ENCODE measurements at regions not wholly inside any gene's neighbourhood (a gene's known extent, or its start where the extent isn't known, plus 50 kb on each side); places are given as distances from the start of the nearest gene placed in this dataset.

DNA sequence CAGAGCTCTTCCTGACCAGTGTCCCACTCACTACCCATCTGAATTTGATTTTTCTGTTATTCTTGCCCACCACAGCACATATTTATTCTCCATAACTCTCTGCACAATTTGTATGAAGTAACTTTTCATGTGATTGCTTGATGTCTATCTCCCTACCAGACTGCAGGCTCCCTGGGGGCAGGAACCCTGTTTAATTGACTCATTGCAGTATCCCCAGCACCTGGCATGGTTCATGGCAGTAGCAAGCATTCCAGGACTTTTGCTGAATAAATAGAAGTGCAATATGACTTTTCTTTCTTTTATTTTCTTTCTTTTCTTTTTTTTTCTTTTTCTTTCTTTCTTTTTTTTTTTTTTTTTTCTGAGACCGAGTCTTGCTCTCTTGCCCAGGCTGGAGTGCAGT is 88.7 kb upstream of the XPO1 start:
- POLR2A ChIA-PET, result no interaction called here
- CTCF ChIA-PET, result no interaction called here
- TF ChIP-seq BHLHE40 (IDR thresholded peaks at IDR 0.05; ENCODE audit: borderline replicate concordance), result no peak
- DNase-seq (ENCODE audit: extremely low spot score), result no peak

DNA sequence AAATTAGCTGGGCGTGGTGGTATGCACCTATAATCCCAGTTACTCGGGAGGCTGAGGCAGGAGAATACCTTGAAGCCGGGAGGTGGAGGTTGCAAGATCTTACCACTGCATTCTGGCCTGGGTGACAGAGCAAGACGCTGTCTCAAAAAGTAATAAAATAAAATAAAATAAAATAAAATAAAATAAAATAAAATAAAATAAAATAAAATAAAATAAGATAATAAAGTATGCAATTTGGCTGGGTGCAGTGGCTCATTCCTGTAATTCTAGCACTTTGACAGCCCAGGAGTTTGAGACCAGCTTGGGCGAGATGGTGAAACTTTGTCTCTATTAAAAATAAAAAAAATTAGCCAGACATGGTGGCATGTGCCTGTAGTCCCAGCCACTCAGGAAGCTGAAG is 85.6 kb upstream of the XPO1 start:
- ChIA-PET CTCF (interaction anchor here (0.6 kb wide), 2 partner anchors 34 to 103 kb away, joined by 3 read pairs; no protein-coding TSS in a partner anchor), POLR2A (no interaction called here)
- no peak for TF ChIP-seq SP1 (IDR thresholded peaks at IDR 0.05)
- TF ChIP-seq ZNF384 (IDR thresholded peaks at IDR 0.05), result no peak
- no peak for TF ChIP-seq NFRKB (IDR thresholded peaks at IDR 0.05)
- TF ChIP-seq TARDBP (IDR thresholded peaks at IDR 0.05), result no peak
- no peak for TF ChIP-seq ARNT (IDR thresholded peaks at IDR 0.05)
- TF ChIP-seq FOXK2 (IDR thresholded peaks at IDR 0.05), result no peak
- TF ChIP-seq, protein P1, sequence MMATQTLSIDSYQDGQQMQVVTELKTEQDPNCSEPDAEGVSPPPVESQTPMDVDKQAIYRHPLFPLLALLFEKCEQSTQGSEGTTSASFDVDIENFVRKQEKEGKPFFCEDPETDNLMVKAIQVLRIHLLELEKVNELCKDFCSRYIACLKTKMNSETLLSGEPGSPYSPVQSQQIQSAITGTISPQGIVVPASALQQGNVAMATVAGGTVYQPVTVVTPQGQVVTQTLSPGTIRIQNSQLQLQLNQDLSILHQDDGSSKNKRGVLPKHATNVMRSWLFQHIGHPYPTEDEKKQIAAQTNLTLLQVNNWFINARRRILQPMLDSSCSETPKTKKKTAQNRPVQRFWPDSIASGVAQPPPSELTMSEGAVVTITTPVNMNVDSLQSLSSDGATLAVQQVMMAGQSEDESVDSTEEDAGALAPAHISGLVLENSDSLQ (IDR thresholded peaks at IDR 0.05), result no peak
- TF ChIP-seq ELF4 (IDR thresholded peaks at IDR 0.05), result no peak
- TF ChIP-seq BHLHE40 (IDR thresholded peaks at IDR 0.05; ENCODE audit: borderline replicate concordance), result no peak
- no peak for TF ChIP-seq SUZ12 (IDR thresholded peaks at IDR 0.05)
- no peak for TF ChIP-seq CTBP1 (IDR thresholded peaks at IDR 0.05; ENCODE audit: borderline replicate concordance)
- no peak for TF ChIP-seq FOXA1 (IDR thresholded peaks at IDR 0.05)
- no peak for TF ChIP-seq HDGF (IDR thresholded peaks at IDR 0.05; ENCODE audit: borderline replicate concordance)
- TF ChIP-seq FOXM1 (IDR thresholded peaks at IDR 0.05; ENCODE audit: borderline replicate concordance), result no peak
- no peak for TF ChIP-seq LEF1 (IDR thresholded peaks at IDR 0.05; ENCODE audit: borderline replicate concordance)
- TF ChIP-seq L3MBTL2 (conservative IDR thresholded peaks at IDR 0.05), result no peak
- DNase-seq (ENCODE audit: extremely low spot score), result no peak

DNA sequence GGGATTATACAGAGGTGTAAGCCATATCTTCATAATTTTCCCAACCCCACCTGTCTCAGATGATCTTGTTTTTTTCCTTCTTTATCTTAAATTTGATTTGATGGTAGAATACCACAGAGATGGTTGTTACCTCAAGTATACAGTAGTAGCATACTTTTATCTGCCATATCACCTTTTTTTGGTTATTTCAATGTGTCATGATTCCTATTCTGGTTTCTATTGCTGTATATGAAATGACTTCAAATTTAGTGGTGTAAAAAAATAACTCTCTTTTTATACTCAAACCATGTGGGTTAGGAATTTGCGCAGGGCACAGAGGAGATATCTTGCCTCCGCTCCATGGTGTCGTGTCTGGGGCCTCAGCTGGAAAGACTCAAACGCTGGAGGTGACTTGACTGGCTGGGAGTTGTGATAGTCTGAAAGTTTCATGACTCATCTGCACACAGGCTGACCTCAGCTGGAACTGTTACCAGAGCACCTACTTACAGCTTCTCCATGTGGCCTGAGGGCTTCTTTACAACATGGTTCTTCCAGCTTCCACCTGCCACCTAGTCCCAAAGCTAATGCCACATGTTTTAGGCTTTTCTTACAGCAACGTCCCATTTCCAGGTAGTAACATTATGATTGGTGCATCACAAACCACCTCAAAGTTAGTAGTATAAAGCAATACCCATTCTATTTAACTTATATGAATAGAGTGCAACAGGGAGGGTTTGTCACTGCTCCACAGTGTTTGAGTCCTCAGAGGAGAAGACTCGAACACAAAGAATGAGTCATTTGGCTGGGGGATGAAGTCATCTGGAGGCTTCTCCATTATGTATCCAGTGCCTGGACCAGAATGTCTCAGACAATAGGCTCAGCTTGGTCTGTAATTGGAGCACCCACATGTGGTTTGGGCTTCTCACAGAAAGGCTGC is 82.3 kb upstream of the XPO1 start:
- TF ChIP-seq FOXA1 (IDR thresholded peaks at IDR 0.05) (no peak), ARNT (IDR thresholded peaks at IDR 0.05) (no peak), L3MBTL2 (conservative IDR thresholded peaks at IDR 0.05) (no peak), FOXK2 (IDR thresholded peaks at IDR 0.05) (no peak), NFRKB (IDR thresholded peaks at IDR 0.05) (no peak), SUZ12 (IDR thresholded peaks at IDR 0.05) (no peak), ELF4 (IDR thresholded peaks at IDR 0.05) (no peak), HDGF (IDR thresholded peaks at IDR 0.05; ENCODE audit: borderline replicate concordance) (no peak)
- CTCF ChIA-PET, result interaction anchor here (0.7 kb wide), 1 partner anchor 85 kb away, joined by 3 read pairs; no protein-coding TSS in a partner anchor
- DNase-seq (ENCODE audit: extremely low spot score), result no peak
- POLR2A ChIA-PET, result interaction anchor here (0.7 kb wide), 1 partner anchor 18 kb away, joined by 3 read pairs; no protein-coding TSS in a partner anchor

DNA sequence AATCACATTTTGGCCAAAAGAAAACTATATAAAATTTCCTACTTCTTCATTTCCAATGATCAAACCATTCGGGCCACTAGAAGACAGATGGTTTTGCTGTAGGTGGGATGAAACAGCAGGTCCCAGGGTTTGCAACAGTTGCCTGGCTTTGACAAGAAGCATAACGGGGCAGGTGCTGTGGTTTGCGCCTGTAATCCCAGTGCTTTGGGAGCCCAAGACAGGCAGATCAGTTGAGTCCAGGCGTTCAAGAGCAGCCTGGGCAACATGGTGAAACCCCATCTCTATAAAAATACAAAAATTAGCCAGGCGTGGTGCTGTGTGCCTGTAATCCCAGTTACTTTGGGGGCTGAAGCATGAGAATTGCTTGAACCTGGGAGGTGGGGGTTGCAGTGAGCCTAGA is 81.4 kb upstream of the XPO1 start:
- POLR2A ChIA-PET, result no interaction called here
- no peak for DNase-seq (ENCODE audit: extremely low spot score)
- TF ChIP-seq FOXM1 (IDR thresholded peaks at IDR 0.05; ENCODE audit: borderline replicate concordance), result no peak
- TF ChIP-seq BHLHE40 (IDR thresholded peaks at IDR 0.05; ENCODE audit: borderline replicate concordance), result no peak
- no peak for TF ChIP-seq FOXA1 (IDR thresholded peaks at IDR 0.05)
- no peak for TF ChIP-seq ELF4 (IDR thresholded peaks at IDR 0.05)
- no peak for TF ChIP-seq FOXK2 (IDR thresholded peaks at IDR 0.05)
- TF ChIP-seq CTBP1 (IDR thresholded peaks at IDR 0.05; ENCODE audit: borderline replicate concordance), result no peak
- TF ChIP-seq NFRKB (IDR thresholded peaks at IDR 0.05), result no peak
- TF ChIP-seq ZNF384 (IDR thresholded peaks at IDR 0.05), result no peak
- CTCF ChIA-PET, result interaction anchor here (0.7 kb wide), 1 partner anchor 90 kb away, joined by 3 read pairs; no protein-coding TSS in a partner anchor

DNA sequence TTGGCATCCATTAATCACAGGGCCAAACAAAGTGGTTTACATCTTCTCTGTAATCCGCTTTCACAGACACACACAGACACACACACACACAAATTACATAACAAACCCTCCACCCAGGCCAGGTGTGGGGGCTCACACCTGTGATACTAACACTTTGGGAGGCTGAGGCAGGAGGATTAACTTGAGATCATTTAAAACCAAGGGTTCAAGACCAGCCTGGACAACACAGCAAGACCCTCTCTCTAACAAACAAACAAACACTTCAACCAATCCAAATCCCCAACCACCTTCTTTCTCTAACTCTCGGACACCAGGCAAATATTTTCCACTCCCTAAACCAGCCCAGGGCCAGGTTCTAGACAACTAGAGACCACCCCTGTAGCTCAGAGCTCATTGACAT is 79.5 kb upstream of the XPO1 start:
- ChIA-PET CTCF (no interaction called here), POLR2A (no interaction called here)
- TF ChIP-seq SP1 (IDR thresholded peaks at IDR 0.05) (no peak), FOXM1 (IDR thresholded peaks at IDR 0.05; ENCODE audit: borderline replicate concordance) (no peak), BHLHE40 (IDR thresholded peaks at IDR 0.05; ENCODE audit: borderline replicate concordance) (no peak), NFRKB (IDR thresholded peaks at IDR 0.05) (no peak), HDGF (IDR thresholded peaks at IDR 0.05; ENCODE audit: borderline replicate concordance) (no peak), LEF1 (IDR thresholded peaks at IDR 0.05; ENCODE audit: borderline replicate concordance) (no peak), SUZ12 (IDR thresholded peaks at IDR 0.05) (no peak), FOXA1 (IDR thresholded peaks at IDR 0.05) (no peak), ZNF384 (IDR thresholded peaks at IDR 0.05) (no peak), L3MBTL2 (conservative IDR thresholded peaks at IDR 0.05) (no peak), ARNT (IDR thresholded peaks at IDR 0.05) (no peak), TARDBP (IDR thresholded peaks at IDR 0.05) (no peak), FOXK2 (IDR thresholded peaks at IDR 0.05) (no peak)
- TF ChIP-seq, protein P1 (IDR thresholded peaks at IDR 0.05), result no peak
- no peak for DNase-seq (ENCODE audit: extremely low spot score)

DNA sequence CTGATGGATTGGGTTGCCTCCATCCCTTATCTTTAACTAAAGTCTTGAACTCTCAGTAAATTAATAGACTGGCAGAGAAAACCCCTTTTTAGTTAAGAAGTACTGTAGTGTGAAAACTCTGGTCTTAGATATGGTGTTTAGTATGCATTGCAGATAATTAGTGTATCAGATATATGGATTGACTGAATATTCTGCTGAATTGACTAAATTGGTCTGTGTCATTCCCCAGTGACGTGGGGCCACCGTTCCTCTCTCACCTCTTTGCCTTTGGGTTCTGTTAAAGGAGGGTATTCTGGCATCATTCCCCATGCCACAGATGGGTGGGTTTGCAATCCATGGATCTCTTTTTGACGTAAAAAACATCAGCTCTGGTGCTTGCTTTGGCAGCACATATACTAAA is 67.1 kb upstream of the XPO1 start:
- POLR2A ChIA-PET, result no interaction called here

DNA sequence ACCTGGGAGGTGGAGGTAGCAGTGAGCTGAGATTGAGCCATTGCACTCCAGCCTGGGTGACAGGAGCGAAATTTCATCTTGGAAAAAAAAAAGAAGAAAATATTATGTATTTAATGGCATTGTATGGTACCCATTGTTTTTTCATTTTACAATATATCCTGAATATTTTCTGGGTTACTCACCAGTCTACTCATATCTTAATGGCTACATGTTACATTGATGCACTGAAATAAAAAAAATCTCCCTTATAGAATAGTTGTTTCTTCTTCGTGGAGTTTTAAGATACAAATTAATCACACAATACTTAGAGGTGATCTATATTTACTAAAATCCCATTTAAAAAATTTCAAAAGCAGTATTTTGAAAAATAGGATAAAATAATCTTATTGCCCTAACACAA is 66.3 kb upstream of the XPO1 start:
- ChIA-PET POLR2A (no interaction called here), CTCF (no interaction called here)

More for the DNA sequence above, 67.1 kb upstream of the XPO1 start:
- DNase-seq (ENCODE audit: extremely low spot score), result no peak
- TF ChIP-seq HDGF (IDR thresholded peaks at IDR 0.05; ENCODE audit: borderline replicate concordance) (no peak), FOXA1 (IDR thresholded peaks at IDR 0.05) (no peak), ARNT (IDR thresholded peaks at IDR 0.05) (no peak), FOXM1 (IDR thresholded peaks at IDR 0.05; ENCODE audit: borderline replicate concordance) (no peak), BHLHE40 (IDR thresholded peaks at IDR 0.05; ENCODE audit: borderline replicate concordance) (no peak), SUZ12 (IDR thresholded peaks at IDR 0.05) (no peak), SP1 (IDR thresholded peaks at IDR 0.05) (no peak)
- CTCF ChIA-PET, result no interaction called here

More for the DNA sequence above, 66.3 kb upstream of the XPO1 start:
- DNase-seq (ENCODE audit: extremely low spot score), result no peak
- TF ChIP-seq FOXK2 (IDR thresholded peaks at IDR 0.05) (no peak), L3MBTL2 (conservative IDR thresholded peaks at IDR 0.05) (no peak), FOXM1 (IDR thresholded peaks at IDR 0.05; ENCODE audit: borderline replicate concordance) (no peak), ZNF384 (IDR thresholded peaks at IDR 0.05) (no peak), SUZ12 (IDR thresholded peaks at IDR 0.05) (no peak), LEF1 (IDR thresholded peaks at IDR 0.05; ENCODE audit: borderline replicate concordance) (no peak), CTBP1 (IDR thresholded peaks at IDR 0.05; ENCODE audit: borderline replicate concordance) (no peak), TARDBP (IDR thresholded peaks at IDR 0.05) (no peak)
- TF ChIP-seq, protein P1 (IDR thresholded peaks at IDR 0.05), result no peak
